Kidney glomerular epithelial cell (primary cell): ENCODE measurements at regions not wholly inside any gene's neighbourhood (a gene's known extent, or its start where the extent isn't known, plus 50 kb on each side); places are given as distances from the start of the nearest gene placed in this dataset.
"Not testable (repeated sequence)": the region's sequence is repeated elsewhere in the genome, so short reads cannot be mapped to it uniquely, and the experiment has no call there.

Experiments
- DNase-seq: peaks from one replicate; lab custom pipeline; 2025; lab: John Stamatoyannopoulos, UW

DNA sequence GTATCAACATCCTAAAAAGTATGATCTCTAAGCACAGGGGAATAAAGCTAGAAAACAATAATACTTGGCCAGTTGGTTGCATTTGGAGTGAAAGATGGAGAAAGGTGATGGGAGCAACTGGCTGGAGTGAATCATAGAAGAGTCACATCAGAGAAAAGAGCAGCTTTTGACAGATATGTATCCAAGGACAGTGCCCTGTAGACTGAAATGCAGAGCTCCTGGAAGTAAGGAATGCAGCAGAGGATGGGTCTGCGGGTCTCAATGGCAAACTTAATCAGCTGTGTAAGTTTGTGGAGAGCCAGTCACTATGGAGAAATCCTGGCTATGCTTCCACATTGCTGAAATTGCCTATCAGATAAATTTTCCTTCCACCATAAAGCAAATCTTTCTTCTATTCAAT, 218.1 kb upstream of the PRNP start:
- no peak for DNase-seq

DNA sequence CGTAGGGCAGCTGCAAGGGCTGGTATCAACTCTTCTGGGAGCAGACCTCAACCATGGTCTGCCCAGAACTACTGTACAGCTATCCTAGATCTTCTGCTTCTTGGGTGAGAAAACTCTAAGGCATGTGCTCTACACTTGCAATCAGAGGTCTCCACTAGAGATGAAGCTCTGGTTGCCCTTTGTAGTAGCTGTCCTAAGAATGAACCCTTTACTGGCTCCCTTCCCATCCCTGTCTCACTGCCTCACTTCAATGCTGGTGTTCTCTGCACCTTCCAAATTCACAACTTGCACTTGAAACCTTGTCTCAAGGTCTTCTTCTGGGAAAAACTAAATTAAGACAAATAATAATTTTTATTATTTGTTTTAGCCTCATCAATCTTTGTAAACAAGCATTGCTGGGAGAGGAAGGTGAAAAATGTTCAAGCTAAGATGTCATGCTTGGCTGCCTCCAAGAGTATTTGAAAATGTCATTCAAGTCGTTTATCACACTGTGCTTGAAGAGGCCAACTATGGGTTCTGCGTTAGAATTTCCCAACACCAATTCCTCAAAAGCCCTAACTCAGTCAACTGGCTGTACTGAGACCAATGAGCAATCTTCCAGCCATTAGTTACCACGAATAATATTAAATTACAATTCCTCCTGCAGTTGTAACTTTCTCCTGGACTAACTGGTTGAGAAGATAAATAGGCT, 216.9 kb upstream of the ADRA1D start:
- DNase-seq, result no peak

- DNase-seq, result no peak
These were observed 216.1 kb upstream of the ADRA1D start for GRCh38 chr20:4465212-4465611.

GRCh38 chr20:4462801-4463200, 213.7 kb upstream of the ADRA1D start:
- DNase-seq, result not testable (repeated sequence)

DNA sequence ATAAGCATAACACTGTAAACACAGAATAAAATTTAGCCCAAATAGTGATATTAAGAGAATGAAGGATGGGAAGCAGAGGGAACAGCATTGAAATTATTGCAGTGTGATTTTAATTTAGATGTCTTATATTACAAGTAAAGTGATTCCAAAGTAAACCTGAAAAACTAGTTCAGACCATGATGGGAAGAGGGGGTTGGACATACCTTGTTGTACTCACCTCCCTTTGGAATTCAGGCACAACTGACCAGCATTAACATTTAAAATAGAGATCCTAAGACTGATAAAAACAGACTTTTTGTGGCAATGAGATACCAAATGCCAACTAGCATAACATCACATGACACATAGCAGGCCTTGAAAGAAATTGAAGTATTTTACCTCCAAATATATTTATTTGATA, 210.0 kb upstream of the ADRA1D start:
- no peak for DNase-seq

DNA sequence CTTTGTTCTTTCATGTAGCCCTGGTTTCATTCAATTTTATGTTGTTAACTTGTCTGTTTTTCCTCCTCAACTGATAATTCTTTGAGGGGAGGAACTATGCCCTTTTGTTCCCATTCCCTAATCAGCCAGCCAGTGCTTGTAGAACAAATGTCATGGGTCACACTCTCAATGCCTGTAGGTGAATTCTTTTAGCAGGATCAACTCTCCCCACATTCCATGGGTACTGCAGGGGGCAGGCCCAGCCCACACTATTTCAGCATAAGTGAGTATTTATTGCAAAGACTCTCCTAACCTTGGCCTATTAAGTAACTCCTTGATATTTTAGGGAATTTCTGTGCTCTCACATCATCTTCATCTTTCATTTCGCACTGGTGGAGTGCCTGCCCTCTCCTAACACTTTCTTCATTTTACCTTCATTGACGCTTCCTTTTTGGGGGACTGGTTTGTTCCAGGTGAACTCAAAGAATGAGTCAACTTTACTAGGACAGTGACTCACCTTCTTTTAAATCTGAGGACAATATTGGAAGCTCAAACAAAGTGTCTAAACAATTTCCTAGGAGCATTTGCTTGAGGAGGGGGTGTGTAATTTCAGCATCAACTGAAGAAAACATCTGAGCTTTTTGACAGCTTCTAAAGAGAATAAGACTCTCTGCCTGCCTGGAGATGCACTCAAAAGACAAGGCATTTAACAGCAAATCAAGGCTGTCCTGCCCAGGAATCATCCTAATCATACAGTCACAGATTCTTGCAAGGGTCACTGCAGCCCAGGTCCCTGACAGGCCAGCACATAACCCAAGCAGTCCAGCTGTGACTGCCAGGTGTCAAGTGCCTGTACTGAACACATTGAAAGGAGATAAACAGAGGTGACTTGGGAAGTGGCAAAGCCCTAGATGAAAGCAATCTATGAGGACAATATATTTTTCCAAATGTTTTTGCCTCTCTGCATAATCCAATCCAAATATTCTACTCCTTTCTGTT, 208.8 kb upstream of the ADRA1D start:
- no peak for DNase-seq

DNA sequence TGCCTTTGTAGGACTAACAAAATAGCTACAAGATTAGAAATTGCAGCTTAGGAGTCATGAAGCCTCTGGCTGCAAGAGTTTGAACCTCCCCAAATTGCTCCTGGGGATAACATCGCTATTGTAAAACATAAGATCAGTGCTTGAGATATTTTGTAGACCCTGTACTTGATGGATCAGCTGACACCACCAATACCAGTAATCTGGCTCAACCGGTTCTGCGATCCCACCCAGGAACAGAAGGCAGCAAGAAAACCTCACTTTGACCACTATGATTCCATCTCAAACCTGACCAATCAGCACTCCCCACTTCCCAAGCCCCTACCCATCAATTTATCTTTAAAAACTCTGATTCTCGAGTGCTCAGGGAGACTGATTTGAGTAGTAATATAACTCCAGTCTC, 206.9 kb upstream of the ADRA1D start:
- DNase-seq, result no peak

DNA sequence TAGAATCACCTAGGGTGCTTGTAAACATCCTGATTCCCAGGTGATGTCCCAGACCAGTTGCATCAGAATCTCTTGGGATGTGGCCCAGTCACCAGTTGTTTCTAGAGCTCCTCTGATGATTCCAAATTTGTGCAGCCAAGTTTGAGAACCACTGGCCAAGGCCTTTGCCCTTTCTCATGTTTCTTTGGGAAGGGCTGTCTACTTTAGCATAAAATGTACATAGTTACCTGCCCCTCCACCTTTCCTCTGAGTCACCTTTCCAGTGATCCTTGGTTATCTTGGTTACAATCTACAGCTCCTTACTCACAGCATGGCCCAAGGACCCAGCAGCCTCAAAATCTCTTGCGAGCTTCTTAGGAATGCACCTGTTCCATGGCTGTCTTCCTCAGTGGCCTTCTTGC, 206.2 kb upstream of the ADRA1D start:
- no peak for DNase-seq

DNA sequence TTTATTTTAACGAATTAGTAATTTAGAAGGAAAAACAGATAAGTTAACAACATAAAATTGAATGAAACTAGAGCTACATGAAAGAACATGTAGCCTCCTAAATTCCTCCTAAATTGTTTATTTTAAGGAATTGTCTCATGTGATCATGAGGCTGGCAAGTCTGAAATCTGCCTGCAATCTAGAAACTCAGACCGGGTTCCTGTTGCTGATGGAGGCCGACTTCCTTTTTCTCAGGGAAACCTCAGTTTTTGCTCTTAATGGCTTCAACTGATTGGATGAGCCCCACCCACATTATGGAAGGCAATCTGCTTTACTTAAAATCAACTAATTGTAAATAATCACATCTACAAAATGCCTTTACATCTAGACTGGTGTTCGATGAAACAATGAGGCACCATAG, 205.0 kb upstream of the ADRA1D start:
- DNase-seq, result no peak

- no peak for DNase-seq
These were observed 204.3 kb upstream of the ADRA1D start for GRCh38 chr20:4453359-4453758.

DNA sequence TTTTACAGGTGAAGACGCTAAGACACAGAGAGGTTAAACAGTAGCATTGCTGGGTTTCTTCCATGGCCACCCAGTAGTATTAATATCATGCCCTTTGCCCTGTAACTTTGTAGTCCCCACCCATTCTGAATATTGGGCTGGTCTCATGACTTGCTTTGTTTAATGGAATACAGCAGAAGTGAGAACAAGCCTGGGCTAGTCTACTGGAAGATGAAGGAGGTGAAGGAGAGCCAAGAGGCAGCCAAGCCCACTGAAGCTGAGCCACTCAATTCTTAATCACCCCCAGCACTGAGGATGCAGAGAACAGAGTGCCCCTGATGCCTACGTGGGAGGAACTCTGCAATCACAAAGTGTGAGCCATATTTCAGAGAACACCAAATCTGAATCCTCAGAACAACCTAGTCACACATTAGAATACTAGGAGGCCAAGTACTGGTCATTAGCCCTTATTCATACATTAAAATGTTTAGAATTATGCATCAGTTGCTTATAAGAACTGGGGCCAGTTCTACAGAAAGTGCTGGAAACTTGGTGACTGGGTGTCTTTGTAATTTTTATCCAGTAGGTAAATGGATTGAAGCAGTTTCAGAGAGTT, 202.5 kb upstream of the ADRA1D start:
- DNase-seq, result no peak

- no peak for DNase-seq
These were observed 201.0 kb upstream of the ADRA1D start for GRCh38 chr20:4449957-4450715.

DNA sequence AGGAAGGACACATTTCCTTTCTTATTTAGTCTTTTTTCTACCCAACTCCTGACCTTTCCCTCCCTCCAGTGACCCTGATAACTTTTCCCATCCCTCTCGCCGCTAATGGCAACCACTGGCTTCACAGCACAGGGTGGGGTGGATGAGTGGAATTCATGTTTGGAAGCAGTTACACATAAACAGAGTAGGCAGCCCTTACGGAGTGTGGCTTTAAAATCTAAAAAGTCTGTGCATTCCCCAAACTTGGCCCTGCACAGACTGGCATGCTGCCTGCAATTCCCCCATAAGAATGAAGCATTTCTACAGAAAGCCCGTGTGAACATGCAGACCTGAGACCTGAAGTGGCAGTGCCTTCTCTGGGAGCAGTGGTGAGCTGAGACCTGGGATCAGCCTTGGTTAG, 196.7 kb upstream of the ADRA1D start:
- DNase-seq, result no peak

- no peak for DNase-seq
These were observed 196.2 kb upstream of the ADRA1D start for GRCh38 chr20:4445331-4445730.

DNA sequence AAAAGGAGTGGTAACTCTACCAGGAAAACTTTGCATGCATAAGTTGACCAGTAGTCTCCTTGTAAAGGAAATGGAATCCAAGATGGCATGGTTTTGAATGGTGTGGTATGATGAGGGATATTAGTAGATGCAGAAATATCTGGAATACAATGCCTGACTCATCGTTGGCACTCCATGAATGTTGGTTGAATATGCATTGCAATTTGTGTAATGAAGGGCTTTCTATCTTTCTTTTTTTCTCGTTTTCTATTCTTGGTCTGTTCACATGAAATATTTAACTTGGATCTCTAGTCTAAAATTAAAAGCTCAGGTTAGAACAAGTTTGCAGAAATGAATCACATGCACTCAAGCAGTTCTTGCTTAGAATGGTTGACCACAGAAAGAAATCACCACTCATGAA, 195.3 kb upstream of the ADRA1D start:
- peak; percentile 50 for DNase-seq

GRCh38 chr20:4443016-4443415, 193.9 kb upstream of the ADRA1D start:
- no peak for DNase-seq

GRCh38 chr20:4441871-4442270, 192.8 kb upstream of the ADRA1D start:
- DNase-seq, result no peak

- DNase-seq, result no peak
These were observed 192.1 kb upstream of the ADRA1D start for GRCh38 chr20:4441191-4441590.

DNA sequence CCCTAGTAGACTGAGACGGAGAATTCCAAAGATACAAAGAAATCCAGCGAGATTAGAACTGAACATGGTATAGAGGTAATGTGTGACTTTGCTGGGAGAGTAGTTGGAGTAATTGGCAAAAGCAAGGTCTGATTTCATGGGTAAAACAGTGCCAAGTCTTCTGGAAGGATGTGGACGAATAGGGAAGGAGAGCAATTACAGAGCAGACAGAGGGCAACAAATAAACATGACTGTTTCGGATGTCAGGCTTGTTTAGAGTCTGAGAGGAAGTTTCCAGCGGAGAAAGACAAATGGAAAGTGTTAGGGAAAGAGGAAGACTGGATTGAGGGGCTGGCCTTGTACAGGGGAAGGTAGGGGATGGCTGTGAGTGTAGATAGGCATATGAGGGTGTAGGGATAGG, 190.4 kb upstream of the ADRA1D start:
- no peak for DNase-seq

DNA sequence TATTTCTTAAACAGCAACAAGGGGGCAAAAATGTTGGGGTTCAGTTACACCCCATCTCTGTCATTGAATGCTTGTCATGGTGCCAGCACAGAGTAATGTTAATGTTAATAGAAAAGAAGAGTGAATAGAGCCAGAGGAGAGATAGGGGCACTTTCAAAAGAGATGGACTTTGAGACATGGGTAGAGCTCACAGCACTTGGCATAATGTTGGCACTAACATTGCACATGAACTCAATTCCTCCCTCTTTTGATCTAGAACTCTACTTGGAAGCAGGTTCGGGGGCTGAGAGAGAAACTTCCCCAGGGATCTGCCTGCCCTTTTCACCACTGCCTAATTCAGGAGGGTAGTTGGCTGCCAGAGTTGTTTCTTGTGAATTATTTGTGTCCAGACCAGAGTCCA, 188.0 kb upstream of the ADRA1D start:
- no peak for DNase-seq

DNA sequence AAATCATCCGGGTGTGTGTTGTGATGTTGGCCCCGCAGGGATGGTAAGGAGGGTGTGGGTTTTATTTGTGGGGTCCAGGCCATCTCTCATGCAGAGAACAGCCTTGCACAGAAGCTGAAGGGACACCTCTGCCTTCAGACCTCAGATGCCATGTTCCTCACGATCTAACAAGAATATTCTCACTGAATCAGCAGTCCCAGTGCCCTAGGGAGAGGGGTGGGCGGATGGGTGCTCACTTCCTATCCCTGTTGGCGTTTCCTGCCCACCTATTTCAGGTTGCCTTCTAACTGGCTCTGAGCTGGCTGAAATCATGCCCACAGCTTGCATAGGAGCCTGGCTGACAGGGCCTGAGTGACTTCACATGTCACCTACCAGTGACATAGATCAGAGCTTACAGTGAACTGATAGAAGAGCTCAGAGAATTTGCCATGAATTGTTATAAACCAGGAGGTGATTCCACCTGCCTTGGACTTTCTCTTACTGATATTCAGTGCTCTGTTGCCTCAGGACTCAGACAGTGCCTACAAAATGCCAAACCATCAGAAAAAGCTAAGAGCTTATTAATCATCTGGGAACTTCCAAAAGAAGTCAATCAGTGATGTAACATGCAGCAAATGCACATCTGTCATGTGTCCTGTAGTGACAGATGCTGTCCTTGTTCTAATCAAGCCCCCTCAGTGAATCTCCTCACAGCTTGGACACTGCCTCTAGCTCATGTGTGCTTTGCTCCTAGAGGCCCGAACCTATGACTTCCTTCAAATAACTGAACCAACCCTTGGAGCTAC, 186.8 kb upstream of the ADRA1D start:
- no peak for DNase-seq
